HepG2 (cell line): ENCODE measurements at regions not wholly inside any gene's neighbourhood (a gene's known extent, or its start where the extent isn't known, plus 50 kb on each side); places are given as distances from the start of the nearest gene placed in this dataset.

Experiments used
- ATAC-seq: fragments of 200-7000 bp; cut with Tn5 transposase; 3 replicates; pipeline ENCODE4 v1.9.1; 2020; ENCODE audit warnings: mild to moderate bottlenecking, moderate library complexity
- BruUV-seq: library from RNA; stranded (reverse); fragments of 400-500 nt; replicated peaks from 2 replicates; lab custom pipeline; 2021; lab: Mats Ljungman, UMichigan
- CTCF ChIA-PET: fragments of 300-600 bp; formaldehyde crosslinking; extraction: SDS; loops from one replicate; lab custom pipeline; 2021; ENCODE audit warnings: low total read pairs, inconsistent platforms, low intra/inter-chr PET ratio; lab: Yijun Ruan, JAX
- POLR2A ChIA-PET: fragments of 350-600 bp; sonication (Branson Sonifier 250); formaldehyde crosslinking; loops from one replicate; lab custom pipeline; 2020; ENCODE audit warnings: antibody characterized with exemption, inconsistent platforms; lab: Yijun Ruan, JAX
- DNase-seq: peaks from one replicate; pipeline ENCODE4 v3.0.0-alpha.2; 2015; ENCODE audit warnings: low spot score
- FAIRE-seq: peaks from 3 replicates; lab custom pipeline; 2011; peaks lifted over from hg19 to GRCh38; lab: Jason Lieb, UNC
- H2AFZ ChIP-seq: one replicate; pipeline ENCODE4 v1.6.1; 2011; ENCODE audit warnings: low read length, inconsistent platforms
- H3K27ac ChIP-seq: fragments of 300-600 bp; 3 replicates; pipeline ENCODE4 v1.8.0; 2011; ENCODE audit warnings: mixed run types, mild to moderate bottlenecking, mixed read lengths, low read length, inconsistent platforms; ENCODE audit not compliant: insufficient read depth; ENCODE audit errors: extremely low read length
- H3K27me3 ChIP-seq, 2 experiments: fragments of 200-600 bp in 1 of 2; 2 replicates in 1 of 2; 3 replicates in 1 of 2; pipeline versions ENCODE4 v1.6.0 to v1.8.0; 2011; ENCODE audit warnings: low read length in 2 of 2, mild to moderate bottlenecking in 2 of 2, moderate library complexity in 2 of 2, inconsistent platforms in 1 of 2; ENCODE audit not compliant: insufficient read depth in 2 of 2, control insufficient read depth in 1 of 2
- H3K36me3 ChIP-seq, 2 experiments: fragments of 200-600 bp in 1 of 2; replicated peaks in 1 of 2; 2 replicates in 1 of 2; 3 replicates in 1 of 2; pipeline versions ENCODE4 v1.5.1 to v1.8.0; 2011; ENCODE audit warnings: low read length in 2 of 2, inconsistent platforms in 1 of 2; ENCODE audit not compliant: insufficient read depth in 2 of 2, control insufficient read depth in 1 of 2
- H3K4me1 ChIP-seq: 2 replicates; pipeline ENCODE4 v1.5.1; 2012; ENCODE audit warnings: low read length, inconsistent platforms; ENCODE audit not compliant: insufficient read depth
- H3K4me2 ChIP-seq: 2 replicates; pipeline ENCODE4 v1.6.0; 2011; ENCODE audit warnings: low read depth, low read length, inconsistent platforms
- H3K4me3 ChIP-seq, 3 experiments: fragments of 200-600 bp in 1 of 3; sonication (generic), shearing (Covaris generic) in 1 of 3; replicated peaks in 1 of 3; 2 replicates each; pipeline ENCODE4 v1.5.1; 2011 to 2016; ENCODE audit warnings: low read length in 3 of 3, inconsistent platforms in 2 of 3, low read depth in 2 of 3, mild to moderate bottlenecking in 2 of 3, control low read depth in 1 of 3, mixed read lengths in 1 of 3; ENCODE audit not compliant: insufficient read depth in 1 of 3
- H3K79me2 ChIP-seq: one replicate; pipeline ENCODE4 v1.6.1; 2011; ENCODE audit warnings: low read length, inconsistent platforms; ENCODE audit not compliant: insufficient read depth
- H3K9ac ChIP-seq: 2 replicates; pipeline ENCODE4 v1.6.0; 2011; ENCODE audit warnings: mild to moderate bottlenecking, low read depth, low read length, inconsistent platforms; ENCODE audit not compliant: insufficient read depth
- H3K9me3 ChIP-seq: 2 replicates; pipeline ENCODE4 v1.5.1; 2012; ENCODE audit warnings: mild to moderate bottlenecking, low read length
- H4K20me1 ChIP-seq: 2 replicates; pipeline ENCODE4 v1.6.0; 2011; ENCODE audit warnings: inconsistent platforms, mild to moderate bottlenecking, low read length, moderate library complexity; ENCODE audit not compliant: insufficient read depth
- ARNTL ChIP-seq: sonication (generic); formaldehyde crosslinking; IDR thresholded peaks from 2 replicates; pipeline ENCODE4 v1.4.0; 2020; ENCODE audit warnings: mild to moderate bottlenecking, missing genetic modification reagents
- BORCS8-MEF2B ChIP-seq: sonication (generic); formaldehyde crosslinking; IDR thresholded peaks from 2 replicates; pipeline ENCODE4 v1.8.0; 2022; ENCODE audit warnings: mild to moderate bottlenecking, missing genetic modification reagents
- CAMTA2 ChIP-seq: sonication (generic); formaldehyde crosslinking; IDR thresholded peaks from 2 replicates; pipeline ENCODE4 v1.4.0; 2020; ENCODE audit warnings: mild to moderate bottlenecking, missing genetic modification reagents, borderline replicate concordance
- DNMT3B ChIP-seq: conservative IDR thresholded peaks from 2 replicates; pipeline ENCODE4 v1.6.1; 2016; ENCODE audit warnings: missing biosample characterization, control low read depth
- DPF2 ChIP-seq: sonication (generic); formaldehyde crosslinking; IDR thresholded peaks from 2 replicates; pipeline ENCODE4 v1.4.0; 2020; ENCODE audit warnings: mild to moderate bottlenecking, low read depth, missing genetic modification reagents, borderline replicate concordance
- NCOA1 ChIP-seq: sonication (generic); formaldehyde crosslinking; IDR thresholded peaks from 2 replicates; pipeline ENCODE4 v1.9.0; 2021; ENCODE audit warnings: missing genetic modification reagents
- SALL1 ChIP-seq: sonication (generic); formaldehyde crosslinking; IDR thresholded peaks from 2 replicates; pipeline ENCODE4 v1.8.0; 2022; ENCODE audit warnings: mild to moderate bottlenecking, missing genetic modification reagents
- ZBTB3 ChIP-seq: sonication (generic); formaldehyde crosslinking; IDR thresholded peaks from 2 replicates; pipeline ENCODE4 v1.4.0; 2020; ENCODE audit warnings: low read depth, mild to moderate bottlenecking, moderate library complexity, missing genetic modification reagents, borderline replicate concordance
- ZNF207 ChIP-seq: fragments of 450-650 bp; IDR thresholded peaks from 2 replicates; pipeline ENCODE4 v1.6.1; 2016; ENCODE audit warnings: antibody characterized with exemption, borderline replicate concordance
- ZNF256 ChIP-seq: sonication (generic); formaldehyde crosslinking; conservative IDR thresholded peaks from 2 replicates; pipeline ENCODE4 v1.4.0; 2020; ENCODE audit warnings: missing genetic modification reagents
- ZNF367 ChIP-seq: sonication (generic); formaldehyde crosslinking; IDR thresholded peaks from 2 replicates; pipeline ENCODE4 v1.4.0; 2020; ENCODE audit warnings: missing genetic modification reagents, borderline replicate concordance
- ZNF607 ChIP-seq: sonication (generic); formaldehyde crosslinking; IDR thresholded peaks from 2 replicates; pipeline ENCODE4 v1.5.1; 2020; ENCODE audit warnings: missing genetic modification reagents, mild to moderate bottlenecking, borderline replicate concordance
- WGBS: methylation state at CpG from one replicate; pipeline ENCODE4 v1.1.6; 2017; ENCODE audit warnings: low lambda C conversion rate; 5-methylcytosine and 5-hydroxymethylcytosine counted together
- in situ Hi-C: cut with HindIII; loops from 2 replicates; pipeline ENCODE4 v1.10.0; 2017; ENCODE audit warnings: low pct_unique_long_range_greater_than_20kb; ENCODE audit not compliant: extremely low pct_ligation_motif_present
- intact Hi-C: fragments of 100-400 bp; cut with micrococcal nuclease; formaldehyde crosslinking; loops from one replicate; pipeline ENCODE4 v1.10.0; 2022; ENCODE audit not compliant: unreplicated experiment
- TF ChIP-seq, protein P1 (sequence below): sonication (generic); formaldehyde crosslinking; IDR thresholded peaks from 2 replicates; pipeline ENCODE4 v1.4.0; 2020; ENCODE audit warnings: mild to moderate bottlenecking, missing genetic modification reagents
- TF ChIP-seq, protein P2 (sequence below): IDR thresholded peaks from 2 replicates; pipeline ENCODE4 v1.6.1; 2016; ENCODE audit warnings: missing biosample characterization, missing genetic modification reagents, low read depth
- TF ChIP-seq, protein P3 (sequence below): IDR thresholded peaks from 2 replicates; pipeline ENCODE4 v1.6.1; 2016; ENCODE audit warnings: low read depth
- TF ChIP-seq, protein P4 (sequence below): sonication (generic); formaldehyde crosslinking; IDR thresholded peaks from 2 replicates; pipeline ENCODE4 v1.4.0; 2020; ENCODE audit warnings: missing genetic modification reagents, borderline replicate concordance

DNA sequence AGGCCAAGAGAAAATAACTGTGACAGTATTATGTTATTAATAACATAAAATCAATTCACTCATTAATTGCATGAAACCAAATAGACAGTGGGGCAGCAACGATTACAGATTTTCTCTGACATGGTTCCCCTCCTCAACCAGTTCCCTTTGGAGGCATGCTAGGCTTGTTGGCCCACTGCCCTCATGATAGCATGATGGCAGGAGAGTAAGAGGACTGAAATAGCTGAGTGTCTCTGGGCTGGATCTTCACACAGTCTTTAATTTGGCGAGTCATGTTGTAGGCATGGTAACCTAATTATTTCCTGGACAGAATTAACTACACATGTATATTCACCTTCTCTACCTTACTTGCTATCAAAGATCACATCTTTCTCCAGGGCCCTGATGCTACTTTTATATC is 266.2 kb upstream of the PELI2 start (continued):
- no peak for TF ChIP-seq NCOA1 (CRISPR knock-in tag)
- TF ChIP-seq BORCS8-MEF2B (CRISPR knock-in tag) = no peak

DNA sequence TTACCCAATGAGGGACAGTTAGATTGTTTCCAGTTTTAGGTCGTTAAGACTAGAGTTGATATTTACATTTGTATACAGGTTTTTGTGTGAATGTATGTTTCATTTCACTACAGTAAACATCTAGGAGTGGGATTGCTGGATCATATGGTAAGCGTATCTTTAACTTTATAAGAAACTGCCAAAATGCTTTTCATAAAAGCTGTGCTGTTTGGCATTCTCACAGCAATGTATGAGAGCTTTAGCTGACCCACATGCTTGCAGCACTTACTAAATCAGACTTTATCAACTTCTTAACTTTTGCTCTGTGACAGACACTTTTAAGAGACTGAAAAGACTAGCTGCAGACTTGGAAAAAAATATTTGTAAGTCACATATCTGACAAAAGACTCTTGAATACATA is 262.5 kb upstream of the PELI2 start:
- intact Hi-C loops (no loop called here), in situ Hi-C loops (no loop called here)
- H3K27me3 ChIP-seq = no peaks in the 10 kb centered on the region; a peak in 1 of 5 replicates
- no peaks in the 10 kb centered on the region for H4K20me1 ChIP-seq
- no peaks in the 10 kb centered on the region for H3K4me1 ChIP-seq
- DNase-seq (no peak), ATAC-seq (no peak), FAIRE-seq (no peak)
- no peaks in the 10 kb centered on the region for H3K36me3 ChIP-seq
- no peak overlapping the region for H3K9ac ChIP-seq
- CTCF ChIA-PET = no interaction called here
- H2AFZ ChIP-seq = no peak overlapping the region
- POLR2A ChIA-PET = no interaction called here
- H3K4me3 ChIP-seq = no peak overlapping the region
- no peaks in the 10 kb centered on the region for H3K79me2 ChIP-seq
- H3K4me2 ChIP-seq = no peak overlapping the region
- H3K27ac ChIP-seq = no peak overlapping the region
- WGBS = 24% methylated on average over 2 of the region's 2 CpGs
- no TSS peak for BruUV-seq
- peaks cover 22% of the 10 kb centered on the region for H3K9me3 ChIP-seq
- TF ChIP-seq ZNF207 = no peak
- TF ChIP-seq, protein P1, sequence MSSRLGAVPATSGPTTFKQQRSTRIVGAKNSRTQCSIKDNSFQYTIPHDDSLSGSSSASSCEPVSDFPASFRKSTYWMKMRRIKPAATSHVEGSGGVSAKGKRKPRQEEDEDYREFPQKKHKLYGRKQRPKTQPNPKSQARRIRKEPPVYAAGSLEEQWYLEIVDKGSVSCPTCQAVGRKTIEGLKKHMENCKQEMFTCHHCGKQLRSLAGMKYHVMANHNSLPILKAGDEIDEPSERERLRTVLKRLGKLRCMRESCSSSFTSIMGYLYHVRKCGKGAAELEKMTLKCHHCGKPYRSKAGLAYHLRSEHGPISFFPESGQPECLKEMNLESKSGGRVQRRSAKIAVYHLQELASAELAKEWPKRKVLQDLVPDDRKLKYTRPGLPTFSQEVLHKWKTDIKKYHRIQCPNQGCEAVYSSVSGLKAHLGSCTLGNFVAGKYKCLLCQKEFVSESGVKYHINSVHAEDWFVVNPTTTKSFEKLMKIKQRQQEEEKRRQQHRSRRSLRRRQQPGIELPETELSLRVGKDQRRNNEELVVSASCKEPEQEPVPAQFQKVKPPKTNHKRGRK (CRISPR knock-in tag) = no peak
- no peak for TF ChIP-seq ZBTB3
- TF ChIP-seq ZNF367 (CRISPR knock-in tag) = no peak
- TF ChIP-seq DPF2 (CRISPR knock-in tag) = no peak
- no peak for TF ChIP-seq SALL1
- TF ChIP-seq, protein P2, sequence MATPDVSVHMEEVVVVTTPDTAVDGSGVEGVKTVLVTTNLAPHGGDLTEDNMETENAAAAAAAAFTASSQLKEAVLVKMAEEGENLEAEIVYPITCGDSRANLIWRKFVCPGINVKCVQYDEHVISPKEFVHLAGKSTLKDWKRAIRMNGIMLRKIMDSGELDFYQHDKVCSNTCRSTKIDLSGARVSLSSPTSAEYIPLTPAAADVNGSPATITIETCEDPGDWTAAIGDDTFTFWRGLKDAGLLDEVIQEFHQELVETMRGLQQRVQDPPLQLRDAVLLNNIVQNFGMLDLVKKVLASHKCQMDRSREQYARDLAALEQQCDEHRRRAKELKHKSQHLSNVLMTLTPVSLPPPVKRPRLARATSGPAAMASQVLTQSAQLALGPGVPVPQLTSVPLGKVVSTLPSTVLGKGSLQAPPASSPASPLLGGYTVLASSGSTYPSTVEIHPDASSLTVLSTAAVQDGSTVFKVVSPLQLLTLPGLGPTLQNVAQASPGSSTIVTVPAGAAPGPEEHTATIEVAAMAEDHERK (CRISPR knock-in tag) = no peak
- no peak for TF ChIP-seq ARNTL (CRISPR knock-in tag)
- no peak for TF ChIP-seq DNMT3B (CRISPR knock-in tag)
- TF ChIP-seq ZNF256 = no peak
- TF ChIP-seq, protein P3, sequence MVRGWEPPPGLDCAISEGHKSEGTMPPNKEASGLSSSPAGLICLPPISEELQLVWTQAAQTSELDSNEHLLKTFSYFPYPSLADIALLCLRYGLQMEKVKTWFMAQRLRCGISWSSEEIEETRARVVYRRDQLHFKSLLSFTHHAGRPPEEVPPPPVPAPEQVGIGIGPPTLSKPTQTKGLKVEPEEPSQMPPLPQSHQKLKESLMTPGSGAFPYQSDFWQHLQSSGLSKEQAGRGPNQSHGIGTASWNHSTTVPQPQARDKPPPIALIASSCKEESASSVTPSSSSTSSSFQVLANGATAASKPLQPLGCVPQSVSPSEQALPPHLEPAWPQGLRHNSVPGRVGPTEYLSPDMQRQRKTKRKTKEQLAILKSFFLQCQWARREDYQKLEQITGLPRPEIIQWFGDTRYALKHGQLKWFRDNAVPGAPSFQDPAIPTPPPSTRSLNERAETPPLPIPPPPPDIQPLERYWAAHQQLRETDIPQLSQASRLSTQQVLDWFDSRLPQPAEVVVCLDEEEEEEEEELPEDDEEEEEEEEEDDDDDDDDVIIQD (CRISPR knock-in tag) = no peak
- TF ChIP-seq, protein P4, sequence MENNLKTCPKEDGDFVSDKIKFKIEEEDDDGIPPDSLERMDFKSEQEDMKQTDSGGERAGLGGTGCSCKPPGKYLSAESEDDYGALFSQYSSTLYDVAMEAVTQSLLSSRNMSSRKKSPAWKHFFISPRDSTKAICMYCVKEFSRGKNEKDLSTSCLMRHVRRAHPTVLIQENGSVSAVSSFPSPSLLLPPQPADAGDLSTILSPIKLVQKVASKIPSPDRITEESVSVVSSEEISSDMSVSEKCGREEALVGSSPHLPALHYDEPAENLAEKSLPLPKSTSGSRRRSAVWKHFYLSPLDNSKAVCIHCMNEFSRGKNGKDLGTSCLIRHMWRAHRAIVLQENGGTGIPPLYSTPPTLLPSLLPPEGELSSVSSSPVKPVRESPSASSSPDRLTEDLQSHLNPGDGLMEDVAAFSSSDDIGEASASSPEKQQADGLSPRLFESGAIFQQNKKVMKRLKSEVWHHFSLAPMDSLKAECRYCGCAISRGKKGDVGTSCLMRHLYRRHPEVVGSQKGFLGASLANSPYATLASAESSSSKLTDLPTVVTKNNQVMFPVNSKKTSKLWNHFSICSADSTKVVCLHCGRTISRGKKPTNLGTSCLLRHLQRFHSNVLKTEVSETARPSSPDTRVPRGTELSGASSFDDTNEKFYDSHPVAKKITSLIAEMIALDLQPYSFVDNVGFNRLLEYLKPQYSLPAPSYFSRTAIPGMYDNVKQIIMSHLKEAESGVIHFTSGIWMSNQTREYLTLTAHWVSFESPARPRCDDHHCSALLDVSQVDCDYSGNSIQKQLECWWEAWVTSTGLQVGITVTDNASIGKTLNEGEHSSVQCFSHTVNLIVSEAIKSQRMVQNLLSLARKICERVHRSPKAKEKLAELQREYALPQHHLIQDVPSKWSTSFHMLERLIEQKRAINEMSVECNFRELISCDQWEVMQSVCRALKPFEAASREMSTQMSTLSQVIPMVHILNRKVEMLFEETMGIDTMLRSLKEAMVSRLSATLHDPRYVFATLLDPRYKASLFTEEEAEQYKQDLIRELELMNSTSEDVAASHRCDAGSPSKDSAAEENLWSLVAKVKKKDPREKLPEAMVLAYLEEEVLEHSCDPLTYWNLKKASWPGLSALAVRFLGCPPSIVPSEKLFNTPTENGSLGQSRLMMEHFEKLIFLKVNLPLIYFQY (CRISPR knock-in tag) = no peak
- TF ChIP-seq CAMTA2 (CRISPR knock-in tag) = no peak
- no peak for TF ChIP-seq ZNF607 (CRISPR knock-in tag)
